ENCODE measurements at regions not wholly inside any gene's neighbourhood (a gene's known extent, or its start where the extent isn't known, plus 50 kb on each side); places are given as distances from the start of the nearest gene placed in this dataset.

GRCh38 chr3:109899925-109900324, 562.6 kb upstream of the DPPA4 start:
- TF ChIP-seq CTCF (conservative IDR thresholded peaks at IDR 0.05; ENCODE audit: low read depth, low read length) (no peak), EZH2 (IDR thresholded peaks at IDR 0.05; ENCODE audit: borderline replicate concordance, low read depth, low read length, poor library complexity, severe bottlenecking) (no peak)

Data from A673 (cell line).